HG02938 (cell line): ENCODE measurements at regions not wholly inside any gene's neighbourhood (a gene's known extent, or its start where the extent isn't known, plus 50 kb on each side); places are given as distances from the start of the nearest gene placed in this dataset.

Experiments used
- ATAC-seq: cut with Tn5 transposase; IDR thresholded peaks from one replicate; pipeline ENCODE4 v1.9.1; 2021; ENCODE audit warnings: mild to moderate bottlenecking, moderate library complexity; ENCODE audit not compliant: unreplicated experiment

DNA sequence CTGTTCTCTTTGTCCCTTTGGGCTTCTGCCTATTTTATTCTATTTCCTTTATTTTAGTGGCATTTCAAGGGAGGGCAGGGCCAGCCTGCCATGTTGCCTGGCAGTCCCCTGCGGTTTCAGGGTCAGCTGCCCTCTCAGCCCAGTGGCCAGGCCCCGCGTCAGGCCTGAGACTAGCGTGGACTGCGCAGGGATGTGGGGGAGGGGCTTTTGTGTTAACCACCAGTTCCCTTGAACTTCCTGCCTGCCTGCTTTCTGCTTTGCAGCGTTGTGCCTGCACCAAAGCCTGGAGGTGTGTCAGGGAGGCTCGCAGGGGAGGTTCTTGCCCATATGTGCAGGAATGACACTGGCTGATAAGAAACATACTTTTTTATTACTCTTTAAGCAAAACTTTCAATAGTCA is 157.6 kb downstream of the SLC35B3 start:
- no peak for ATAC-seq

DNA sequence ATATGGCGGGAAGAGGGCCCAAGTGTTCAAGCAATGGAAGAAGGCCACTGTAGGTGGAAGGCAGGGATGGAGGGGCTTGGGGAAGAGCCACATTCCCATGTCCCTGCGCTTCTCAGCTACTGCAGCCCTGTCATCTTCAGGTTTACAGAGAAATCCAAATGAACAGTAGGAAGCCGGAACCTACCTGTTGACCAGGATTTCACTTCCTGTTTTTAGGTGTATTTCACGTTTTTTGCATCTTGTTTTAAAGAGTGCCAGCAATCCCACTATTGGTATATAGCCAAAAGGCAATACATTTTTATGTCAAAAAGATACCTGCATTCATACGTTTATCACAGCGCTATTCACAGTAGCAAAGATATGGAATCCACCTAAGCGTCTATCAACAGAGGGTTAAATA is 159.2 kb downstream of the SLC35B3 start:
- ATAC-seq: no peak

DNA sequence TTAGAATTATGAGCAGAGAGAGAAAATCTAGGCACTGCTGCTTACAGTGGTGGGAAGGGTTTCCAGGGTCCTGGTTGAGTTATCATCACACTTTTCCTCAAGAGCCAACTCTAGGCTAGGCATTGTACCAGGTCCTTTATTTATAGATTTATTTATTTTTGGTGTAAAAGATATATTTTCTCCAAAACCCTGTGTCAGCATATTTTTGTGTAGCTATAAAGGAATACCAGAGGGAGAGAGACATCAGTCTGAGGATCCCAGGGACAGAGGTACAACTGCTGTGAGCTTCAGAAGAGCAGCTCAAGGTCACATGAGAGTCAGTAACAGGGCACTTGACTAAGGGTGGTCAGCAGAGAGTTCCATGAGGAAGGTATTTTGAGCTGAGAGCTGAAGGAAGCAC is 159.7 kb downstream of the SLC35B3 start:
- ATAC-seq: no peak

DNA sequence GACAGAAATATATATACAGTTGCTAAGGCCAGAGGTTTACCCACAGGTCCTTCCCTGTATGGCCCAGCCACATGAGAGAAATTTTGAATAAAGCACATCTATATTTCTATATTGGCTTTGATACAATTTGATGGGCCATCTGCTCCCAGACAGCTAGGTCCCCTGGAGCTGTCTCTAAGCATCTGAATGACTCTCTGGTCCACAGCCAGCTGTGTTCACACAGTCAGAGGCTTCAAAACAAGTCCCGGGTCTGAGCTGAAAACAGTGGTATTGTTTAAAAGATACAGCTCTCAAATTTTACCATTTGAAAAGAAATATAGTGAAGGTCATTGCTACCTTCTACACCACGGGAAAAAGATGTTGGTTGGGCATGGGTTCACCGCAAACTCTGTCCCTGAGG is 161.1 kb downstream of the SLC35B3 start:
- ATAC-seq: no peak

DNA sequence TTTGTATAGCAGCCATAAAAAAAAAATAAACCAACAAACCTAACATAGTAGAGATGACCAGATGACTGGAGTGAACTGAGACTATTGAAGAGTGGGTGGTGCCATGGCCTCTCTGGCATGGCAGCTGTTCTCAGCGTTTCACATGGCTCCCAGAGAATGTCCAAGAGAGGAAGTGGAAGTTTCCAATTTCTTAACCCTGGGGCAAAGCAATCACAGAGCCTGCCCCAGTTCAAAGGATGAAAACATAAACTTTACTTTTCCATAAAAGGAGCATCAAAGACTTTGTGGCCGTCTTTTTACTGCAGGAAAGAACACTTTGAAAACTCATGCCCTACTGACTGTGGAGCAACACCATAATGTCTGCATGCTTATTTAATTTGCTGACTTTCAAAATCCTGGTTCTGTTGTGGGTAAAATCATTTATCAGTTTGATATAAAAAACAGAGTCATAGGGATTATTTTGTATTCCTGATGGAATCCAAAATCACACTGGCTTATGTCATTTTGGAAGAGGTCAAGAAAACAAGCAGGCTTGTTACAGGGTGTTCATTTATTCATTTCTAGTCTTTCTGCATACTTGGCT is 165.4 kb downstream of the SLC35B3 start:
- no peak for ATAC-seq

DNA sequence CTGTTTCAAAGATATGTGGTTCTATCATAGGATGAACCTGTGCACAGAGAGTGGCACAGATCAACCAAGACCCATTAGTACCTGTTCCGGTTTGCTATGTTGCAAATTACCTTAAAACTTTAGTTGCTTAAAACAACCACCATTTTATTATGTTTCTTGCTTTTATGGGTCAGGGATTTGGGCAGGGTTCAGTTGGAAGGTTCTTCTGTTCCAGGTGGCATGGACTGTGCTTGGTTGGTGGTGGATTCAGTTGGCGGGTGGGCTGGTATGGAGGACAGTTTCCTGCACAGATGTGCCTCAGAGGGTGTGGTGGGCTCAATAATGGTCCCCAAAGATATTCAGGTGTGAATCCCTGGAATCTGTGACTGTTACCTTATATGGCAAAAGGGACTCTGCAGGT is 166.3 kb downstream of the SLC35B3 start:
- ATAC-seq: no peak

DNA sequence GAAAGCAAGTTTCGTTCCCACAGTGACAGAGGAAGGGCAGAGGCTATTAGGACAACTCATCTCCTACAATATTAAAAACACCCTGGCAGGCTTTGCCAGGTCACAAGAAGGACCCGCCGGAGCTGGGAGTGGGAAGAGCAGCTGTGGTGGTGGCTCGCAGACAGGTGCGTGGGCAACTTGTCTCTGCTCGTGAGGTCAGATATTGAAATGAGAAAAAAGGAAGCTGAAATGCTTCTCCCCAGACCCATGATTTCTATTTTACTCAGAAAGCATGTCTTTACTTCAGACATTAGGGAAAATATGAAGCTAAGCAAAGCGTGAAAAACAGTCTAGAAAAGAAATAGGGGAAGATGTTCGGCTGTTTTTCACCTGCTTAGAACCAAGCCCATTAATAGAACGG is 166.3 kb upstream of the EEF1E1 start:
- ATAC-seq: no peak

DNA sequence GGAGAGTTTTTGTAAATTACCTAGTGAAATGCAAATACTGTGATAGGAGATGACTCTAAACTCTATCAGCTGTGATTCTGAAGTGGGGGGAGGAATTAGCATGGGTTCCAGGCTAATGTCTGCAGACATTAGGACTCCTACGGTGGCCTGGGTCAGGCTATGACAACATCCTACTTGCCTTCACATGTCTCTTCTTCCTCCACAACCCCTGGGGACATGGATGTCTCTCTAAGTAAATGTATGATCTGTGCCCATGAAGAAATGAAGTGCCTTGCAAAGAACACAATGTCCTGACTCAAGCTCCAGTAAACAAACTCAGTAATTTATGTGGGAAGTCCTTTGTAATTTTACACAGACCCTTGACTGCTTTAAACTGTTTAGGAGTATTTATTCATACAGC is 165.8 kb upstream of the EEF1E1 start:
- no peak for ATAC-seq

DNA sequence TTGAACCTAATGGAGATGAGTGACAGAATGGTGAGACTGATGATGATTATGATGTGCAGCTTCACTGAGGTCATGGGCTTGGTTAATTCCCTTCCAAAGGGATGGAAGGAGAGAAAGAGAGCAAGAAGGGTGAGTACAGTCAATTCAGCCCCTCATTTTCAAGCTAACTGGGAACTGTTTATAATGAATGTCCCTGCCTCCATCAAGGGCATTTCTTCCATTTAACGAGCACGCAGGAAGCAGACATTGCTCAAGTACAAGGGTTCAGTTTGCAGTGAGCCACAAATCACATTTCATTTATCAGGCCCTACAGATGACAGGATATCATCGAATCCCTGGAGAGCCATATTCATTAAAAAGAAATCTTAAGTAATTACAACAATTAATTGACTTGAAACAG is 158.3 kb upstream of the EEF1E1 start:
- ATAC-seq: no peak

DNA sequence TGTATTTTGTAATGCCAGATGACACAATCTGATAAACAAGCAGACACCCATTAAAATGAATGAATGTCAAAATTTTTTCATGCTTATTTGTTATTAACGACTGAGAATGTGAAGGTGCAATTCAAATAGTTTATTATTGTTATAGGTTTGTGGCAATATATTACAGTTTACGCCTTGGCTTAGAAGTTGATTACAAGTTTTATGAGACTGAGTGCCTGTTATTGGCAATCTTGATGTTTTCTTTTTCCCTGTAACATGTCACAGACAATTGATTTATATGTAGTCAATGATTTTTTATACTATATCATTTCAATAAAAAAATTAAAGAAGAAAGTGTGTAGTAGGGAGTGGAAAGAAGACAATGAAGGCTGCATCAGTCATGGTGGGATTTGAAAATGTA is 144.1 kb upstream of the EEF1E1 start:
- no peak for ATAC-seq

DNA sequence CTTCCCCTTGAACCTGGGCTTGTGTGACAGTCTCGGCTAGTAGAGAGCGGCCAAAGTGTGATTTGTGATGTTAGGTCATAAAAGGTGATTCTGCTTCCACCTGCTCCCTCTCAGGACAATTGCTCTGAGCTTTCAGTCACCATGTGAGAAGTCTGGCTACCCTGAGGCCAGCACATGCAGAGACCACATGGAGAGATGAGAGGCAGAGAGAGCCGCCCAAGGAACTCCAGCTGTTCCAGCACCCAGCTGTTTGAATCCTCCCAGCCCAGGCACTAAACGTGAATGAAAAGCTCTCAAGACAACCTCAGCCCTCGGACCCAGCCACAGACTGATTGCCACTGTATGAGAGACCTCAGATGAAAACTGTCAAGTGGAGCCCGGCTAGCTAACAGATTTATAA is 143.4 kb upstream of the EEF1E1 start:
- no peak for ATAC-seq

DNA sequence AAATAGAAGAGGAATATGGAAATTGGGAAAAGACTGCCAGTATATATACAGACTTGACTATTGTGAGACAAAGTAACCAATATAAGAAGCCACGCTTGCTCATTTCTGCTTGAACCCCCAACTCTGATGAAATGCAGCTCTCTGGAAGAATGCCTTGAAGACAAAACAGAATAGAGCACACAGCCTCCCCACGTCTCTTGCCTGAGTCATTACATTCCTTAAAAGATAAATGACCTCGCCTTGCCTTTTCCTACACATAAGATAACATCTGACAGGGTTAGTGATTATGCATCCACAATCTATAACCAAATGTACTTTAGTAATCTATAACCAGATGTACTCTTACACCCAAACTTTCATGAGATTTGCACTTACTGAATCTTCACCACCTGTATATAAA is 141.1 kb upstream of the EEF1E1 start:
- ATAC-seq: no peak

DNA sequence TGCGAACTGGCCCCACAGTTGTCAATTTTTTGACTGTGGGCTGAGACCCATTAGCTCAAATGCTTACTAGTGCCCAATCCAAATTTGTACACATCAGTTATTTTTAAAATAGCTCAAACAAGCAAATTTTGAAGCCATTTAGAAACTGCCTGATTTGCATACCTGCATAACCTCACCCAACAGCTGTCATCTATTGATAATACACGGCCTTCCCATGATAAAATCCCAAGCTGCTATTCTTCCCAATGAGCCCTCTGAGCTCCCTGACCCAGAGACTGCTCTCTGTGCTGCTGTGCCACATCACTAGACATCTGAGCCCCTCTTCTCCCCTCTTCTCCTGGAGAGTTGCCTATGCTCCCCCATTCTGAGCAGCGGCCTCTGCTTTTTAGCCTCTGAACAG is 140.5 kb upstream of the EEF1E1 start:
- ATAC-seq: no peak

DNA sequence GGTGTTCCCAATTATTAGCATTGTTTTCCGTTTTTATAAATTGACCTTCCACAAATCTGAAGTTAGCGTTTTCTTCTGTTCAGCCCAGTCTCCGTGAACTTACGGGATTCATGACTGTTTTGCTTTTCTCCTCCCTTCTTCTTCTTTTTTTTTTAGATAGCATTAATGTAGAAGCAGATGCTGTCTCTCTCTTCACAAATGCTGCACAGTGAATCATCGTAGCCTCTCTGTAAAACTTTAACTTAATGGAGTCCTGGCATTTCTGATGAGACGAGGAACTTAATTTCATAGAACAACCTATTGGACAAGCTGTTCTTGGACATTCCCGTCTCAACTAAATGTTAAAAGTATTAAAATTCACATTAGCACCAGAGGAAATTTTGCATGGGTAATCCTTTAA is 138.0 kb upstream of the EEF1E1 start:
- no peak for ATAC-seq

DNA sequence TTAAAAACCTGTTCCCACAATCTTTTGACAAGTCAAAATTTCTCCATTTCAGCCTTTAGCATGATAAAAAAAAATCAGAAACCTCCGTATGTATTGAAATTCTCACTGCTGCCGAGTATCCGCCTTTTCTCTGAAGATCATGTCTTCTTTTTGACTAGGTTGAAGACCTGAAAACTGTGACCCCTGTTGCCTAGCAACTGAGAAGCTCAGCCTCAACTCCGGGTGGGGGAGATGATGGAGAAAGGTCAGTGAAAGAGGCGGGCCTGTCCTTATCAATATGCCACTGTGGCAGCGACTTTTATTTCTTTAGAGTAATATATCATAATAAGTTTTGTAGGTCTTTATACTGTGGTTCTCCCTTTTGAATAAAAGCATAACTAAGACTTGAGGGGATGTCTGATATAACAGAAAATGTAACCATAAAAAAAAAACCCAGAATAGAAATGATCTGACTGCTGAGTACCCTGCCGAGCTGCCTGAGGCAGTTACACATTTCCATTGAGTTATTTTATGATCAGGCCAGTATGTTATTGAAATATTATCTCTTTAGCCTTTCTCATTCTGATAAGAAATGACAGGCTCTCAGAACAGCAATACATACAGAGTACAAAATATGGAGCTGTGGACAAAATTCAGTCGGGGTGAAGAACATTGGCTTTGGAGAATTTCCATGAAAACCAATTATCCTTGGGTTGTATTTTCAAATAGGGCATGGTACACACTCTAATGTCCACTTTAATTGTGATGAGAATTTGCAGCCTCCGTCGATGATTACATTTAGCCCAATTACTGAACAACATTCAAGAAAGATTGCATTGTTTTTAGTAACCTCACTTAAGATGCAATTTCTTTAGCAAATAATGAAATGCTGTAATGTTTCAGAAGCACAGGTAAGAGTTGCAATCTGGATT is 136.7 kb upstream of the EEF1E1 start:
- ATAC-seq: no peak

DNA sequence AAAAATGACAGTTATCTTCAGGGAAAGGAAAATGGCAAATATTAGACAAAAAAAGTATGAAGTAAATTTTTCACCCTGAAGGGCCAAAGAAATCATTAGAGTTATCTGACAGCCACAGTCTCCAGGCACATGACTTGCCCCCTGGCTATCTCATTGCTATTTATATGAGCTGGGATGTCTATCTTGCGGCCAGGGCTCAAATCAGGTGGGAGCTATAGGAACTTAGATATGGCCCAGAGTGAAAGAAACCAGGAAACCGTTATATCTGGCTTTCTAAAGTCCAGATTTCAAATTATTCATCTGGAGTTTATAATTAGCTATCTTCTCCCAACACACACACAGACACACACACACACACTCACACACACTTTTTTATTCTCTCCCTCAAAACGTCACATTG is 135.3 kb upstream of the EEF1E1 start:
- no peak for ATAC-seq

DNA sequence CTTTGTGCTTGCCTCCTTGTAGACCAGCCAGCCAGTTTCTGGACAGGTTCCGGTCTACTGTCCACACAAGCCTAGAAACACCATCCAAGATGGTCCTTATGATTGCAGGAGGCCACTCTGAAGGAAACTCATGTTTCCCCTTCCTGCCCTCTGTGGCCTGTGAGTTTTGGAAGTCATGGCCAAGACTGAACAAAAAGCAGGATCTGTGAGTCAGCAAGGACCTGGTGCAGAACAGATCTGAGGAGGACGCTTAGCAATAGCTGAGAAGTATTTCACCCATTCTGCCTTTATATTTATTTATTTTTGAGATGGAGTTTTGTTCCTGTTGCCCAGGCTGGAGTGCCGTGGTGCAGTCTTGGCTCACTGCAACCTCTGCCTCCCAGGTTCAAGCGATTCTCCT is 134.6 kb upstream of the EEF1E1 start:
- ATAC-seq: no peak

DNA sequence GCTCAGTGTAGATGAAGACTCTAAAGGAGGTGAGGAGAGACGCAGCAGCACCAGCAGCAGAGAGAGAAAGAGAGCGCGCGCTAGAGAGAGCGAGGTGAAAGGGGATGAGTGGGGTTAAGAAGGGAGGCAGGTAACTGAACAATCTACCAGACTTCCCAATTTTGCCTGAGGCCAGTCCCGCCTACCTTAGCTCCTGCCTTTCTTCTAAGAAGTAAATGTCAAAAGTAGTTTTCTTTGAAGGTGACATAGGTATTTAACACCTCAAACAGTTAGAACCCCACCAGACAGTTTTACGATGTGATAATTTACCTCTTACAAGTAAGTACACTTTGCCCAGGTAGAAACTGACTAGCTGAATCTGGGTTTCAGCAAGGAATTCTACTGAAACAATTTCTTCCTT is 132.0 kb upstream of the EEF1E1 start:
- no peak for ATAC-seq

DNA sequence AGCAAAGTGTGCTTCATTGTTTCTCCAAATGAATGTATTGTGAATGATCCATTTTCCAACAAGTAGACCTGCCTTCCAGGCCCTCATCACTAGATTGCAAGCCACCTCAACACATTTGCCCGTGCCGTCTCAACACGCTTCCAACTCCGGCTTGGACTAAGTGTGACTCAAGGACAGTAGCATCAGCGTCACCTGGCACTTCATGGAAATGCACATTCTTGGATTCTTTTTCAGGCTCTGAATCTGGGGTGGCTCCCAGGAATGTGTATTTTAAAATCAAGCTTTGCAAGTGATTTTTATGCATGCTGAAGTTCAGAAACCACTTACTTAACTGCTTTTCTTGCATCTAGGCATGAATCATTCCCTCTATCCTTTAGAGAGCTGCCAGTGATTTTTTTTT is 129.6 kb upstream of the EEF1E1 start:
- no peak for ATAC-seq

DNA sequence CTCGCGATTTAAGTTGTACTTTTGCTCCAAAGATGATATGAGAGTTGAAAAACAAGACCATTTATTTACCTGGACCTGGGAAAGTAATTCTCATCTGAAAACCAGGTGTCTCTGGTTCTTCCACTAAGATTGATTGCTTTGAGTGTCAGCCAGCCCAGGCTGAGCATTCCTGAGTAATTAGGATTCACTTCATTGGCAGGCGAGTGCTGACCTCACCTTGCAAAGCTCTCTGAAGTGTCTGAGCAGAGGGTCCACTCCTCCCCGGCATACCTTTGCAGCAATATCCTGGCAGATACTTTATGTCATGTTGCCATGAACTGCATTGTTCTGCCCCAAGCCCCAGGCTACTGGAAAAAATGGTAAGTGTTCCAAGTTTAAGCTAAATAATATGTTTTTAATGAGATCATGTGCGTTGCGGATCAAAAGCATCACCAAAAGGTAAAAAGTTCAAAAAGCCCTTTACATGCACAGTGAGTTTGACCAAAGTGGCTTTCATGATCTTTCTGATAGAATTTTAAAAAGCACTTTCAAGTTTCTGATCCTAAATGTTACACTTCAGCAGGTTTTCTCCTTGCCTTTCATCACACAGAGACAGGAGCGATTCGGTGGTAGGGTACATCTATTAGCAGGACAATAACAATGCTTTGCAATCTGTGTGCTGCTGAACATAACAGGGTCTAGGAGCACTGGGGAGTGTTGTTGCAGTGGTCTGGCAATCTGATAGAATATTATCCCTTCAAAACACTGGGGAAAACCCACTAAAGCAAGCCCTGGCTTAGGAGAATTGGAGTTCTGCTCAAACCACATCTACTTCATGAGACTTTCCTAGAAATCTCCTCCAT is 127.8 kb upstream of the EEF1E1 start:
- ATAC-seq: no peak

DNA sequence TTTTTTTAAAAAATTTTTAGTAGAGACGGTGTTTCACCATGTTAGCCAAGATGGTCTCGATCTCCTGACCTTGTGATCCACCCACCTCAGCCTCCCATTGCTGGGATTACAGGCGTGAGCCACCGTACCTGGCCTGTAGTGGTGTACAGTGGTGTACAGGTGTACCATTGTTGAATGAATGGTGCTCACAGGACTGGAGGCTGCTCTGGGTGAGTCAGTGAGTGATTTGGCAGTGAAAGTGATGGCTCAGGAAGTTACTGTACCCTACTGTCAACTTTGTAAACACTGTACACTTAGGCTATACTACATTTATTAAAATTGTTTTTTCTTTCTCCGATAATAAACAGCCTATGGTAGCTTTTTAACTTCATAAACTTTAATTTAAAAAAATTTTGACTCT is 122.8 kb upstream of the EEF1E1 start:
- no peak for ATAC-seq

DNA sequence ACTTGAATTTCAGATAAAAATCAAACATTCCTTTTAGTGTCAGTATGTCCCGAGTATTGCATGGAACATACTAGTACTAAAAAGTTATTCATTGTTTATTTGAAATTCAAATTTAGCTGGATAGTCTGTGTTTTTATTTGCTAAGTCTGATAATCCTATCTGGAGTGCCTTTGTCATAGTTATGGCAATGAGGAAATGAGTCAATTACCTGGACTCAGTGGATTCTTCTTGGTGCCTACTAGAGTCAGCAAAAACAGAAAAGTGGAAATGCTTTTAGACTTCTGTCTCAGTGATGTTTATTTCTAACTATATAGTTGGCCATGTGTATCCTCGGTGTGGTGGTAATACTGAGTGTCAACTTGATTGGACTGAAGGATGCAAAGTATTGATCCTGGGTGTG is 121.3 kb upstream of the EEF1E1 start:
- ATAC-seq: no peak
